Panc1 (cell line): ENCODE measurements at regions not wholly inside any gene's neighbourhood (a gene's known extent, or its start where the extent isn't known, plus 50 kb on each side); places are given as distances from the start of the nearest gene placed in this dataset.

Source experiments
- ATAC-seq: fragments of 200-7000 bp; cut with Tn5 transposase; 2 replicates; pipeline ENCODE4 v1.9.1; 2020; ENCODE audit warnings: mild to moderate bottlenecking, moderate library complexity
- BruUV-seq: library from RNA; stranded (reverse); fragments of 400-500 nt; replicated peaks from 2 replicates; lab custom pipeline; 2021; lab: Mats Ljungman, UMichigan
- CTCF ChIA-PET: fragments of 300-600 bp; sonication (Branson Sonifier 250); formaldehyde crosslinking; loops from one replicate; lab custom pipeline; 2022; ENCODE audit warnings: antibody characterized with exemption; lab: Charles Lee
- POLR2A ChIA-PET: fragments of 300-600 bp; sonication (Branson Sonifier 250); formaldehyde crosslinking; loops from one replicate; lab custom pipeline; 2022; ENCODE audit warnings: antibody characterized with exemption; lab: Charles Lee
- DNase-seq: peaks from one replicate; pipeline ENCODE4 v3.0.0-alpha.2; 2010; ENCODE audit warnings: low read depth, low spot score
- H3K27ac ChIP-seq: 2 replicates; pipeline ENCODE4 v1.5.1; 2011; ENCODE audit warnings: mild to moderate bottlenecking, low read length, inconsistent platforms
- H3K27me3 ChIP-seq: fragments of 200-500 bp; sonication (Bioruptor generic); 2 replicates; pipeline ENCODE4 v1.6.0; 2014; ENCODE audit warnings: low read length, inconsistent platforms; ENCODE audit not compliant: control insufficient read depth, insufficient read depth
- H3K36me3 ChIP-seq: fragments of 200-500 bp; sonication (Bioruptor generic); 2 replicates; pipeline ENCODE4 v1.5.1; 2014; ENCODE audit warnings: inconsistent platforms, mild to moderate bottlenecking, low read length, moderate library complexity; ENCODE audit not compliant: control insufficient read depth, insufficient read depth
- H3K4me1 ChIP-seq: 2 replicates; pipeline ENCODE4 v1.5.1; 2011; ENCODE audit warnings: inconsistent platforms, mild to moderate bottlenecking, low read length, moderate library complexity; ENCODE audit not compliant: control insufficient read depth, insufficient read depth
- H3K4me3 ChIP-seq, 2 experiments: 2 replicates each; pipeline ENCODE4 v1.5.1; 2011 to 2012; ENCODE audit warnings: low read depth in 2 of 2, low read length in 2 of 2, mild to moderate bottlenecking in 2 of 2, inconsistent platforms in 1 of 2, moderate library complexity in 1 of 2
- H3K9me3 ChIP-seq: fragments of 200-500 bp; sonication (Bioruptor generic); 2 replicates; pipeline ENCODE4 v1.5.1; 2014; ENCODE audit warnings: low read depth, mild to moderate bottlenecking, inconsistent platforms, low read length, moderate library complexity; ENCODE audit not compliant: control insufficient read depth, insufficient read depth
- CTCF ChIP-seq: fragments of 450-650 bp; IDR thresholded peaks from 2 replicates; pipeline ENCODE4 v1.5.1; 2017; ENCODE audit warnings: mild to moderate bottlenecking
- POLR2AphosphoS5 ChIP-seq: IDR thresholded peaks from 2 replicates; pipeline ENCODE4 v1.6.1; 2012; ENCODE audit warnings: mild to moderate bottlenecking, low read depth, low read length, moderate library complexity
- REST ChIP-seq, 2 experiments: IDR thresholded peaks; 2 replicates each; pipeline ENCODE4 v1.6.1; 2011 to 2012; ENCODE audit warnings: low read depth in 2 of 2, control low read depth in 1 of 2, low read length in 1 of 2, mild to moderate bottlenecking in 1 of 2, moderate library complexity in 1 of 2; ENCODE audit not compliant: insufficient read depth in 1 of 2
- SIN3A ChIP-seq: IDR thresholded peaks from 2 replicates; pipeline ENCODE4 v1.6.1; 2012; ENCODE audit warnings: low read depth, mild to moderate bottlenecking, low read length, moderate library complexity, borderline replicate concordance; ENCODE audit not compliant: insufficient read depth
- TCF7L2 ChIP-seq: IDR thresholded peaks from 2 replicates; pipeline ENCODE4 v1.6.1; 2011; ENCODE audit warnings: mild to moderate bottlenecking, low read depth, low read length, inconsistent platforms
- in situ Hi-C: cut with HindIII; loops from 2 replicates; pipeline ENCODE4 v1.10.0; 2016; ENCODE audit warnings: low sequenced_read_pairs, low pct_unique_long_range_greater_than_20kb
- intact Hi-C: fragments of 100-400 bp; cut with micrococcal nuclease; formaldehyde crosslinking; loops from one replicate; pipeline ENCODE4 v1.10.0; 2022; ENCODE audit not compliant: unreplicated experiment

- in situ Hi-C loops = no loop called here
- Histone ChIP-seq H3K27me3 (no peaks in the 10 kb centered on the region), H3K9me3 (0 out of 2 replicates have a peak, but pooled peaks cover 4% of the 10 kb centered on the region), H3K4me3 (no peak overlapping the region), H3K27ac (no peak overlapping the region), H3K4me1 (no peaks in the 10 kb centered on the region), H3K36me3 (no peaks in the 10 kb centered on the region)
- TF ChIP-seq TCF7L2 (no peak), POLR2AphosphoS5 (no peak), REST (IDR thresholded peaks at IDR 0.05; ENCODE audit: insufficient read depth in 1 of 2, low read depth in 2 of 2, low read length in 1 of 2) (no peak), SIN3A (no peak), CTCF (no peak)
- DNase-seq (no peak), ATAC-seq (no peak)
- ChIA-PET POLR2A (no interaction called here), CTCF (no interaction called here)
- intact Hi-C loops = no loop called here
- BruUV-seq = no TSS peak
These were observed 889.2 kb downstream of the TTLL7 start for GRCh38 chr1:83109692-83110091.

GRCh38 chr1:83104558-83104957, 894.4 kb downstream of the TTLL7 start:
- no peak overlapping the region for H3K27ac ChIP-seq
- H3K4me3 ChIP-seq = no peak overlapping the region
- 0 out of 2 replicates have a peak, but pooled peaks cover 4% of the 10 kb centered on the region for H3K9me3 ChIP-seq
- H3K4me1 ChIP-seq = no peaks in the 10 kb centered on the region
- POLR2A ChIA-PET = no interaction called here
- BruUV-seq = no TSS peak
- ATAC-seq = no peak
- CTCF ChIA-PET = no interaction called here
- in situ Hi-C loops = no loop called here
- no peaks in the 10 kb centered on the region for H3K36me3 ChIP-seq
- DNase-seq = no peak
- no peaks in the 10 kb centered on the region for H3K27me3 ChIP-seq
- TF ChIP-seq SIN3A (no peak), TCF7L2 (no peak)
- intact Hi-C loops = loop anchor here (2.0 kb wide), 1 partner anchor 20 kb away; no protein-coding TSS in a partner anchor

GRCh38 chr1:83103341-83103740, 895.6 kb downstream of the TTLL7 start:
- in situ Hi-C loops = no loop called here
- Histone ChIP-seq H3K27ac (no peak overlapping the region), H3K36me3 (no peaks in the 10 kb centered on the region), H3K9me3 (0 out of 2 replicates have a peak, but pooled peaks cover 4% of the 10 kb centered on the region), H3K4me3 (no peak overlapping the region), H3K4me1 (no peaks in the 10 kb centered on the region), H3K27me3 (no peaks in the 10 kb centered on the region)
- DNase-seq (no peak), ATAC-seq (no peak)
- intact Hi-C loops = no loop called here
- TF ChIP-seq REST (IDR thresholded peaks at IDR 0.05; ENCODE audit: insufficient read depth in 1 of 2, low read depth in 2 of 2, low read length in 1 of 2) = no peak
- no peak for TF ChIP-seq CTCF
- TF ChIP-seq TCF7L2 = no peak
- TF ChIP-seq SIN3A = no peak
- CTCF ChIA-PET = no interaction called here
- BruUV-seq = no TSS peak
- POLR2A ChIA-PET = no interaction called here
